Stomach (tissue), 8 donors: ENCODE measurements at regions not wholly inside any gene's neighbourhood (a gene's known extent, or its start where the extent isn't known, plus 50 kb on each side); places are given as distances from the start of the nearest gene placed in this dataset.
A peak's percentile ranks its signal among the peaks of the same experiment; 100 is the strongest.
"Not testable (repeated sequence)": the region's sequence is repeated elsewhere in the genome, so short reads cannot be mapped to it uniquely, and the experiment has no call there.

Source experiments
- DNase-seq, 2 donors: peaks; one replicate each; pipeline versions ENCODE4 v3.0.0 to v3.0.0-alpha.2; 2013 to 2019
- H3K27ac ChIP-seq, 5 donors: fragments of 200-600 bp in 4 of 5; sonication (generic) in 4 of 5; one replicate each; pipeline ENCODE4 v1.5.1; 2013 to 2019; ENCODE audit warnings: mild to moderate bottlenecking in 1 of 5, moderate library complexity in 1 of 5
- H3K27me3 ChIP-seq, 3 donors: fragments of 200-600 bp; sonication (generic); one replicate each; pipeline ENCODE4 v1.5.1; 2017 to 2019; ENCODE audit warnings: mixed run types in 1 of 3
- H3K36me3 ChIP-seq, 4 donors: fragments of 200-600 bp; sonication (generic); 1 replicate in 3 of 4; 2 replicates in 1 of 4; pipeline ENCODE4 v1.5.1; 2016 to 2019
- H3K4me1 ChIP-seq, 4 donors: fragments of 200-600 bp; sonication (generic); one replicate each; pipeline ENCODE4 v1.5.1; 2016 to 2019
- H3K4me3 ChIP-seq, 4 donors: fragments of 200-600 bp; sonication (generic) in 3 of 4; one replicate each; pipeline ENCODE4 v1.5.1; 2016 to 2019; ENCODE audit warnings: mild to moderate bottlenecking in 1 of 4
- H3K9me3 ChIP-seq, 4 donors: fragments of 200-600 bp; sonication (generic); one replicate each; pipeline ENCODE4 v1.5.1; 2016 to 2019
- CTCF ChIP-seq, 7 experiments: fragments of 450-650 bp in 4 of 7; fragments of 200-600 bp in 3 of 7; sonication (generic) in 3 of 7; IDR thresholded peaks; one replicate each; pipeline ENCODE4 v1.5.1; 2016 to 2019; ENCODE audit warnings: antibody characterized with exemption in 7 of 7, control low read depth in 2 of 7, mild to moderate bottlenecking in 1 of 7
- EP300 ChIP-seq: sonication (generic); formaldehyde crosslinking; IDR thresholded peaks from one replicate; pipeline ENCODE4 v1.6.1; 2017; ENCODE audit warnings: antibody characterized with exemption
- POLR2A ChIP-seq, 4 donors: fragments of 450-650 bp; IDR thresholded peaks; one replicate each; pipeline ENCODE4 v1.6.1; 2016; ENCODE audit warnings: antibody characterized with exemption in 4 of 4, control low read depth in 2 of 4, mild to moderate bottlenecking in 1 of 4, moderate library complexity in 1 of 4
- POLR2AphosphoS5 ChIP-seq, 3 donors: sonication (generic); formaldehyde crosslinking; IDR thresholded peaks; one replicate each; pipeline ENCODE4 v1.6.1; 2016; ENCODE audit warnings: antibody characterized with exemption in 3 of 3
- WGBS, 5 donors: extraction: QIAGEN DNeasy Blood & Tissue Kit in 3 of 5; methylation state at CpG; one replicate each; pipeline versions ENCODE4 v1.1.5 to v1.1.7; 2013 to 2018; 5-methylcytosine and 5-hydroxymethylcytosine counted together
- intact Hi-C: fragments of 100-400 bp; cut with DNase I; formaldehyde crosslinking; loops from one replicate; pipeline ENCODE4 v1.15.1; 2023; ENCODE audit warnings: low total_unique reads
- donor health status: healthy with polysubstance abuse.
- donor health status: Bipolar disorder and iron deficiency.
- donor health status: healthy.

DNA sequence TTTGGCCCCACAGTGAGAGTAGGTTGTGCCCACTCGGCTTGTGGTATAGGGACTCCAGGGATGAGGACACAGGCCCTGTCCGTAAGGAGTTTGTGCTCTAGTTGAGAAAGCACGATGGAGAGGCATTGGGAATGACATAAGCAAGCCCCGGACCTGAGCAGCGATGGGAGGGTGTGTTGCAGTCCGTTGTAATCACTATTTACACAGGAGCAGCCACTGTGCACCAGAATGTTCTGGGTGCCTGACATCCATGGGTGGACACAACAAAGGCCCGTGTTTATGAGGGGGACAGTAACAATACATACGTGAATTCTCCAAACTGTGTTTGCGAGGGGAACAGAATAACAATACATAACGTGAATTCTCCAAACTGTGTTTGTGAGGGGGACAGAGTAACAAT lies 86.8 kb downstream of the NPIPB11 start:
- H3K4me1 ChIP-seq: peaks cover 0 to 15% (median 7%) of the 10 kb centered on the region in 4 donors
- H3K4me3 ChIP-seq: no peak overlapping the region
- H3K9me3 ChIP-seq: no peaks in the 10 kb centered on the region
- TF ChIP-seq EP300 (no peak), POLR2A (IDR thresholded peaks at IDR 0.05) (no peak), POLR2AphosphoS5 (IDR thresholded peaks at IDR 0.05) (no peak), CTCF (IDR thresholded peaks at IDR 0.05) (no peak)
- peaks cover 0 to 11% (median 5%) of the 10 kb centered on the region in 4 donors for H3K36me3 ChIP-seq
- no peak for DNase-seq
- no peaks in the 10 kb centered on the region for H3K27me3 ChIP-seq
- 60 to 78% (median 73%) methylated on average over 8 to 10 of the region's 10 CpGs for WGBS, 5 donors
- intact Hi-C loops: no loop called here
- no peak overlapping the region for H3K27ac ChIP-seq

- H3K27me3 ChIP-seq, DNase-seq, H3K9me3 ChIP-seq, H3K4me3 ChIP-seq, intact Hi-C loops: not testable (repeated sequence)
- Histone ChIP-seq H3K36me3 (peaks cover 0 to 11% (median 5%) of the 10 kb centered on the region in 4 donors), H3K4me1 (peaks cover 0 to 15% (median 6%) of the 10 kb centered on the region in 4 donors), H3K27ac (peak overlapping the region in 4 of 5 donors; percentile 17 to 46 (median 30))
- 55 to 71% (median 65%) methylated on average over 10 of the region's 10 CpGs for WGBS, 5 donors
Observed at GRCh38 chr16:29318561-29318968, 87.9 kb downstream of the NPIPB11 start.

DNA sequence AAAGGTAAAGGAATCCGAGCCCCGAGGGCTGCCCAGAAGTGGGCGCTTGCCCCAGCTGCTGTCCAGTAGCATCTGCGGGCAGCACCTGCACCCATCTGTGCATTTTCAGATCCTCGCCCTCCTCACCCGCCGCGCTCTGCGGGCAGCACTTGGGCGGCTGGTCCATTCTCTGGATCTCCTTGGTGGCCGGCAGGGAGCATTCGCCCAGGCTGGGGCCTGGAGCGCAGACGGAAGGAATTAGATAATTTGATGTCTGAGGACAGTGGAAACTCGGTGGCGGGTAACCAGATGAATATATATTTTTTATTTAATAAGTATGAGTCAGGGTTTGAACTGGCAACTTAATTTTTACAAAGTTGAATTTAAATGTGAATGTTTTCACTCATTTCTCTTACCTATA lies 88.5 kb downstream of the NPIPB11 start:
- H3K4me3 ChIP-seq: no peak overlapping the region
- H3K27me3 ChIP-seq: no peaks in the 10 kb centered on the region
- H3K36me3 ChIP-seq: peaks cover 0 to 14% (median 7%) of the 10 kb centered on the region in 4 donors
- peak overlapping the region in 1 of 5 donors; percentile 46 for H3K27ac ChIP-seq
- intact Hi-C loops: no loop called here
- H3K9me3 ChIP-seq: no peaks in the 10 kb centered on the region
- H3K4me1 ChIP-seq: peaks cover 0 to 15% (median 6%) of the 10 kb centered on the region in 4 donors
- WGBS, 5 donors: 80 to 97% (median 94%) methylated on average over 16 of the region's 16 CpGs
- TF ChIP-seq CTCF (IDR thresholded peaks at IDR 0.05): no peak
- TF ChIP-seq POLR2A (IDR thresholded peaks at IDR 0.05): no peak
- TF ChIP-seq EP300: no peak
- no peak for TF ChIP-seq POLR2AphosphoS5 (IDR thresholded peaks at IDR 0.05)
- DNase-seq: no peak

- Histone ChIP-seq H3K4me3 (no peak overlapping the region), H3K4me1 (peaks cover 0 to 15% (median 6%) of the 10 kb centered on the region in 4 donors), H3K27me3 (no peaks in the 10 kb centered on the region), H3K36me3 (peaks cover 0 to 17% (median 11%) of the 10 kb centered on the region in 4 donors), H3K9me3 (no peaks in the 10 kb centered on the region), H3K27ac (no peak overlapping the region)
- 93 to 95% (median 95%) methylated on average over 9 to 13 of the region's 13 CpGs for WGBS, 5 donors
- TF ChIP-seq POLR2A (IDR thresholded peaks at IDR 0.05) (no peak), EP300 (no peak), CTCF (IDR thresholded peaks at IDR 0.05) (no peak), POLR2AphosphoS5 (IDR thresholded peaks at IDR 0.05) (no peak)
- intact Hi-C loops: no loop called here
- DNase-seq: no peak
Observed at GRCh38 chr16:29317269-29317668, 89.2 kb downstream of the NPIPB11 start.

- H3K4me3 ChIP-seq: no peak overlapping the region
- no peaks in the 10 kb centered on the region for H3K27me3 ChIP-seq
- no peak overlapping the region for H3K27ac ChIP-seq
- no peak for DNase-seq
- intact Hi-C loops: no loop called here
- 84 to 91% (median 87%) methylated on average over 7 to 12 of the region's 12 CpGs for WGBS, 5 donors
- H3K36me3 ChIP-seq: peaks cover 0 to 17% (median 11%) of the 10 kb centered on the region in 4 donors
- TF ChIP-seq POLR2A (IDR thresholded peaks at IDR 0.05): no peak
- no peak for TF ChIP-seq POLR2AphosphoS5 (IDR thresholded peaks at IDR 0.05)
- H3K4me1 ChIP-seq: peaks cover 0 to 16% (median 9%) of the 10 kb centered on the region in 4 donors
- no peaks in the 10 kb centered on the region for H3K9me3 ChIP-seq
Observed at GRCh38 chr16:29316761-29317183, 89.7 kb downstream of the NPIPB11 start.
